ENCODE measurements at regions not wholly inside any gene's neighbourhood (a gene's known extent, or its start where the extent isn't known, plus 50 kb on each side); places are given as distances from the start of the nearest gene placed in this dataset.
"Not testable (repeated sequence)": the region's sequence is repeated elsewhere in the genome, so short reads cannot be mapped to it uniquely, and the experiment has no call there.

- no peak for DNase-seq (ENCODE audit: low read depth)
These were observed 86.3 kb upstream of the RASSF8 start for GRCh38 chr12:25872137-25872536.

GRCh38 chr12:25875661-25876060, 82.8 kb upstream of the RASSF8 start:
- no peak for DNase-seq (ENCODE audit: low read depth)

GRCh38 chr12:25876383-25877045, 82.0 kb upstream of the RASSF8 start:
- DNase-seq (ENCODE audit: low read depth), result no peak

GRCh38 chr12:25877446-25877845, 81.0 kb upstream of the RASSF8 start:
- DNase-seq (ENCODE audit: low read depth), result no peak

- no peak for DNase-seq (ENCODE audit: low read depth)
These were observed 76.2 kb upstream of the RASSF8 start for GRCh38 chr12:25882266-25882665.

GRCh38 chr12:25883026-25883916, 75.2 kb upstream of the RASSF8 start:
- no peak for DNase-seq (ENCODE audit: low read depth)

GRCh38 chr12:25884024-25884919, 74.2 kb upstream of the RASSF8 start:
- DNase-seq (ENCODE audit: low read depth), result no peak

- DNase-seq (ENCODE audit: low read depth), result no peak
These were observed 73.6 kb upstream of the RASSF8 start for GRCh38 chr12:25884920-25885234.

- DNase-seq (ENCODE audit: low read depth), result no peak
These were observed 72.1 kb upstream of the RASSF8 start for GRCh38 chr12:25886396-25886795.

GRCh38 chr12:25887367-25887766, 71.1 kb upstream of the RASSF8 start:
- no peak for DNase-seq (ENCODE audit: low read depth)

- no peak for DNase-seq (ENCODE audit: low read depth)
These were observed 69.3 kb upstream of the RASSF8 start for GRCh38 chr12:25889185-25889584.

GRCh38 chr12:25891095-25891494, 67.4 kb upstream of the RASSF8 start:
- DNase-seq (ENCODE audit: low read depth), result not testable (repeated sequence)

- no peak for DNase-seq (ENCODE audit: low read depth)
These were observed 63.7 kb upstream of the RASSF8 start for GRCh38 chr12:25894759-25895158.

GRCh38 chr12:25896981-25897380, 61.5 kb upstream of the RASSF8 start:
- no peak for DNase-seq (ENCODE audit: low read depth)

- DNase-seq (ENCODE audit: low read depth), result no peak
These were observed 54.8 kb upstream of the RASSF8 start for GRCh38 chr12:25903603-25904245.

GRCh38 chr12:25904442-25904841, 54.0 kb upstream of the RASSF8 start:
- peak; percentile 42 for DNase-seq (ENCODE audit: low read depth)

GRCh38 chr12:25906651-25907340, 51.7 kb upstream of the RASSF8 start:
- DNase-seq (ENCODE audit: low read depth), result no peak
